GM18511 (cell line): ENCODE measurements at regions not wholly inside any gene's neighbourhood (a gene's known extent, or its start where the extent isn't known, plus 50 kb on each side); places are given as distances from the start of the nearest gene placed in this dataset.

ENCODE experiments used
- ATAC-seq: cut with Tn5 transposase; IDR thresholded peaks from one replicate; pipeline ENCODE4 v1.9.1; 2021; ENCODE audit warnings: mild to moderate bottlenecking, moderate library complexity; ENCODE audit not compliant: unreplicated experiment

- ATAC-seq, result no peak
Measured at GRCh38 chrX:65610481-65610880, 57.0 kb upstream of the MSN start.

DNA sequence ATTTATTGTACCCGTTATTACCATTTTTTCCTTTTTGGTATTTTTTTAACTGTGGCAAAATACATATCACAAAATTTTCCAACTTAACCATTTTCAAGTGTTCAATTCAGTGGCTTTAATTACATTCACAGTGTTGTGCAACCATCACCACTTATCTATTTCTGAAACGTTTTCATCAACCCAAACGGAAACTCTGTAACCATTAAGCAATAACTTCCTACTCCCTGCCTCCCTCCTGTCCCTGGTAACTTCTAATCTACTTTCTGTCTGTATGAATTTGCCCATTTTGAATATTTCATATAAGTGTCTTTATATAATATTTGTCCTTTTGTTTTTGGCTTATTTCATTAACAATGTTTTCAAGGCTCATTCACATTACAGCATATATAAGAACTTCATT, 57.4 kb upstream of the MSN start:
- no peak for ATAC-seq

DNA sequence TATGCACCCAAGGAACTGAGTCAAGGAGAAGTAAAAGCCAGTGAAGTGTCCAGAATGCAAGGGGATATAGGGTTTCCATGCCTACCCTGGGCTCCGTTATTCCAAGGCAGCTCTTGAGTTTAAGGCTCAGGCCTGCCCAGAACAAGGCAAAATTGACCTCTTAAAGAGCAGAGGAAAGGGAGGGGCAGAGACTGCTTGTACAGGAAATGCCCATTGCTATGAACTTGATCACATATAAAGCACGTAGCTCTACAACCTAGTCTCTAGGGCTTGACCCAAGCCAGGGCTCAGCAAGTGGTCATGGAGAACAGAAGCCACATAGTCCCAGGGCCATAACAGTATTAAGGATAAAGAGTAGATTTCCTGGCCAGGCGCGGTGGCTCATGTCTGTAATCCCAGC, 58.2 kb upstream of the MSN start:
- ATAC-seq, result no peak

DNA sequence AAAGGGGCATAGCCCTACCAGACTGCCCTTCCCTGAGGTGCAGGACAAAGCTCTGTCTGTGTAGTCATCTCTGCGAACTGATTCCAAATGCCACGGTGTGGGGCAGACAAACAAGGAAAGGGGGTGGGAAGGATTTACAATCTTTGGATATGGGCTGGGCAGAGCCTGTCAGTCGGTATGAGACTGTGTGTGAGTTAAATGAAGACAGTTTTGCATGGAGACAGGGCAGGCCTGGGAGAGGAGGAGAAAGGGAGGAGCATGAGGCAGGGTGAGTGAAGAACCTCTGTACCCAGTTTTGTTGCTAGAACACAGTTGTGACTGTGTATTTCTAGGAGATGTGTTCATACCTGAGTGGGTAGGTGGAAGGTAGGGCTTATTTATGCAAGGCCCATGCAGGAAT, 59.4 kb upstream of the MSN start:
- ATAC-seq, result no peak

DNA sequence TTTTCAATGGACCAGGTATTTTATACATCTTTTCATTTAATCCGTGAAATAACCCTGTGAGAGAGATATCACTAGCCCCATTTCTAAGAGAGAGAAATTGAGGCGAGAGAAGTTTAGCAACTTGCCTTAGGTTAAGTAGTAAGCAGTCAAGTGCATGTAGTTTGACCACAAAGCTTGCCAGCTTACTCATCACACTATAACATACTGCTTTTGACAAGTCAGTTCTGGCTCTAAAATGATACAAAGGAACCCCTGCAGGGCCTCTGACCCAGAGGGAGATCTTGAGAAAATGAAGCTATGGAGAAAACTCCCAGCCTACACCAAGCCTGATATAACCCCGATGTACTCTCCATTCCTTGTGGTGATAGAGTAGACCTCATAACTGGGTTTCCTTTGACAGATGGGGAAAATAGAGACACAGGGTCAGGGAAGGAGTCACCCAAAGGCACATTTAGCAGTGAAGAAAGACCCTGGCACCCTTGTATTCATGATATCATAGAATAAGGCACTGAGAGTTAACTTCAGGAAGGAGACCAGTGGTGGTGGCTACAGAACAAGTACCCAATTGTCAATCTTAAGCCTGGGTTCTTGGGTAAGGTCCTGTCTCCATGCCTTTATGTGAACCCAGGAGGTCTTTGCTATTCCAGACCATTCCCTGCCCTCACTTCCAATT, 60.2 kb upstream of the MSN start:
- ATAC-seq, result peak; percentile 85

- no peak for ATAC-seq
Measured at GRCh38 chrX:65602221-65602560, 65.3 kb upstream of the MSN start.

DNA sequence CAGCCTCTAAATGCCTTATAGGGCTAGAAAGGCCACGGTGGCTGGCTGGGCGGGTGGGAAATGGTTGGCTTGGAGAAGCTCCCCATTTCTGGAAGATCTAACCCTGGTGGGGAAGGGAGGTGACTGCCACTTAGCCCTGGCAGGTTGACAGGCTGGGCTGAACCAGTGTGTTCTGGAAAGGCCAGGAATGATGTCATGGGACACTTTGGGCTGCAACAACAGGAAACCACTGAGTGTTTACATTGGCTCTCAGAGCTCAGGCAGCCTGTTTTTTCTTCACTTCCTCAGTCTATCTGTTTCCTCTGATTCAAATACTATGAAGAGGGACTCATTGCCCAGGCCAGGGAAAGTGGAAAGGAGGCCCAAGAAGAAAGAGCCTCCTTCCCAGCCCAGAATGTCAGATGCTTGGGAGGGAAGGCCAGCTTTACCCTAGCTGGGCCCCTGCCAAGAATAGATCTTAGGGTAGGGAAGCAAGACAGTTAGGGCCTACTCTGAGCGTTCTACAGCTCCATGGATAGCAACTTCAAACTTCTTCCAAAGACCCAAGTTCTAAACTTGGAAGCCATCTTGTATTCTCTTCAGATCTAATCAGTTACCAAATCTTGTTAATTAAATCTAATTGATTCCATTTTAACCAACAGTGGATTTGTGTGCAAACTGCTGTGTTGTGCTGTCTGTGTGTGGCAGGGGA, 65.8 kb upstream of the MSN start:
- no peak for ATAC-seq

DNA sequence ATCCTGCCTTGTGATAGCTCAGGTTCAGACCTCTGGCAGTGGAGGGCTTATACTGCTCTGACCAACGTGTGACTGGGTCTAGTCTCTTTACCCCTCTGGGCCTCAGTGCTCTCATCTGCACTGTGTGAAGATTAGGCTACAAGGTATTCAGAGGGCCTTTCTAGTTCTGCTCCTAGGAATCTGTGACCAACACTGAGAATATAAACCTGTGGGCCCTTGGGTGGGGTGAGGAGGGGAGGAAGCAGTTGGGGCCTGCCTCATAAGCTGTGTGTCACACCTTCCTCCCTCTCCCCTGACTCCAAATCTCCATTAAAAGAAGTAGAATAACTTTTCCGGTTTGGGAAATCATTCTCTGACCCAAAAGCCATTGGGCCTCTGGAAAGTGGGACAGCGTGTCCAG, 66.3 kb upstream of the MSN start:
- no peak for ATAC-seq

DNA sequence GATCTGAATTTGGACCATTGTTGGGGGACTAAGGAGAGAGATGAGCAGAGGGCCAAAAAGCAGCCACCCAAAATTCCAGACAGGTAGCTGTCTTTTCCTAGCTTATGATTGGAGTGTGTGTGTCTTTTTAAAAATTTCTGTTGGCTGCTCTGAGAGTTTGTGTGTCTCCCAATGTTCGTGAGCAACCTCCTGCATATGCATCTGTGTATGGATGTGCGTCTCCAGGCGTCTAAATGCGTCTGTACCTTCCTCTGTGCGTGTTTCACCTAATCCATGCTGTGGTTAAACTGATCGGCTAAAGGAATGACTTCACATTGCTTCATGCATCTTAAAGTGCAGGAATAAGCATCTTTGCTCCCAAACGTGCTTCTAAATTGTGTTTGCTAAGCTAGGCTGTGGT, 65.5 kb upstream of the LAS1L start:
- no peak for ATAC-seq

DNA sequence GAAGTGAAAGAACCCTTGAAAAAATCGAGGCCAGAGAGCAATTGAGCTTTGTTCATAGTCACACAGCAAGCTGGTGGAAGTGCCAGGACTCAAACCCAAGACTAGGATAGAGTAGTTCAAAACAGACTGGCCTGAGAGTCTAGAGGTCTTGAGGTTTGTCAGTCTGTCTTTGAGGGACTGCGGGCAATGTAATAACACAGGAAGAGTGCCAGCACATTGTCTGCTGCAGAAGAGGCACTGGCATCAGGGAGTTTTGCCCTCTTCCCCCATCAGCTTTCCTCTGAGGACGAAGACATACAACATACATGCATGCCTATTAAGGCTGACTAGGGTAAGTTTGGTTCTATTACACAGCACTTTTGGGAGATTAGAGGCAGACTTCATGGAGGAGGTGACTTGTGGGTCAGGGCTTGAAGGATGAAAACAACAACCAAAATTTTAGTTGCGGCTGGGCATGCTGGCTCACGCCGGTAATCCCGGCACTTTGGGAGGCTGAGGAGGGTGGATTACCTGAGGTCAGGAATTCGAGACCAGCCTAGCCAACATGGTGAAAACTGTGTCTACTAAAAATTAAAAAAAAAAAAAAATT, 64.1 kb upstream of the LAS1L start:
- no peak for ATAC-seq

GRCh38 chrX:65596270-65597034, 61.9 kb upstream of the LAS1L start:
- peak; percentile 68 for ATAC-seq

GRCh38 chrX:65595460-65595876, 60.9 kb upstream of the LAS1L start:
- peak; percentile 73 for ATAC-seq

GRCh38 chrX:65591206-65591605, 56.6 kb upstream of the LAS1L start:
- no peak for ATAC-seq

GRCh38 chrX:65589304-65589703, 54.7 kb upstream of the LAS1L start:
- no peak for ATAC-seq

- no peak for ATAC-seq
Measured at GRCh38 chrX:65588795-65589194, 54.2 kb upstream of the LAS1L start.

GRCh38 chrX:65587616-65588526, 53.3 kb upstream of the LAS1L start:
- ATAC-seq, result no peak

DNA sequence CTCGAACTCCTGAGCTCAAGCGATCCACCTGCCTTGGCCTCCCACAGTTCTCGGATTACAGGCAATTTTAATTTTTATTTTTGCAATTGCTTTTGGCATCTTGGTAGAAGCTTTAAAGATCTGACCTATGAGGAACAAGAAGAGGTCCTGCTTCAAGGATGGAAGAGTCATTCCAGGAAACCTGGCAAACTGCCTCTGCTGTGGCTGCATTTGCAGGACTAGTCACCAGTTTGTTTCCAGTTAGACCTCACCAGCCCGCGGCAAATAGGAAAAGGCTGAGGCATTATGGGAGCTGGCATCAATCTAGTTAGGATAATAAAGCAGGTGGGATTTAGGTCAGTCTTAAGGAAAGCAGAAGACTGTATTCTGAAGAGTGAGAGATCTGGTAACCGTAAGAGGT, 51.9 kb upstream of the LAS1L start:
- no peak for ATAC-seq

DNA sequence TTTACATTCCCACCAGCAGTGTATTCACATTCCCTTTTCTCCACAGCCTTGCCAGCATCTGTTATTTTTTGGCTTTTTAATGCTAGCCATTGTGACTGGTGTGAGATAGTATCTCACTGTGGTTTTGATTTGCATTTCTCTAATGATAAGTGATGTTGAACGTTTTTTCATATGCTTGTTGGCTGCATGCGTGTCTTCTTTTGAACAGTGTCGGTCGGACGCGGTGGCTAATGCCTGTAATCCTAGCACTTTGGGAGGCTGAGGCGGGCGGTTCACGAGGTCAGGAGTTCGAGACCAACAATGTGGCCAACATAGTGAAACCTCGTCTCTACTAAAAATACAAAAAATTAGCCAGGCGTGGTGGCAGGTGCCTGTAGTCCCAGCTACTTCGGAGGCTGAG, 50.6 kb upstream of the LAS1L start:
- peak; percentile 43 for ATAC-seq
